IMR-90 (cell line): ENCODE measurements at regions not wholly inside any gene's neighbourhood (a gene's known extent, or its start where the extent isn't known, plus 50 kb on each side); places are given as distances from the start of the nearest gene placed in this dataset.

Experiments
- CTCF ChIP-seq: conservative IDR thresholded peaks from 2 replicates; pipeline ENCODE4 v1.5.1; 2012; ENCODE audit warnings: mild to moderate bottlenecking, low read depth, low read length, improper control_type of control experiment
- MAZ ChIP-seq: IDR thresholded peaks from 2 replicates; pipeline ENCODE4 v1.6.1; 2012; ENCODE audit warnings: low read depth, mild to moderate bottlenecking, low read length, improper control_type of control experiment, moderate library complexity, borderline replicate concordance
- POLR2A ChIP-seq: IDR thresholded peaks from 2 replicates; pipeline ENCODE4 v1.6.1; 2012; ENCODE audit warnings: mild to moderate bottlenecking, low read depth, low read length

- TF ChIP-seq MAZ (no peak), POLR2A (no peak), CTCF (no peak)
Observed at GRCh38 chr14:94963051-94963450, 193.1 kb upstream of the GSC start.
